Tibial nerve (tissue), 3 donors: ENCODE measurements at regions not wholly inside any gene's neighbourhood (a gene's known extent, or its start where the extent isn't known, plus 50 kb on each side); places are given as distances from the start of the nearest gene placed in this dataset.

Experiments
- CTCF ChIP-seq, 5 experiments: fragments of 200-600 bp in 3 of 5; fragments of 450-650 bp in 2 of 5; sonication (generic) in 3 of 5; IDR thresholded peaks; one replicate each; pipeline ENCODE4 v1.5.1; 2016 to 2019; ENCODE audit warnings: antibody characterized with exemption in 5 of 5, mild to moderate bottlenecking in 3 of 5, moderate library complexity in 2 of 5
- POLR2A ChIP-seq, 2 donors: fragments of 450-650 bp; IDR thresholded peaks; one replicate each; pipeline ENCODE4 v1.6.1; 2017; ENCODE audit warnings: antibody characterized with exemption in 2 of 2, mild to moderate bottlenecking in 2 of 2, moderate library complexity in 2 of 2

- TF ChIP-seq CTCF (IDR thresholded peaks at IDR 0.05), result no peak
- no peak for TF ChIP-seq POLR2A (IDR thresholded peaks at IDR 0.05)
Observed at GRCh38 chr3:176395240-176395639, 802.0 kb downstream of the TBL1XR1 start.
